Astrocyte of the spinal cord (primary cell): ENCODE measurements at regions not wholly inside any gene's neighbourhood (a gene's known extent, or its start where the extent isn't known, plus 50 kb on each side); places are given as distances from the start of the nearest gene placed in this dataset.
"Not testable (repeated sequence)": the region's sequence is repeated elsewhere in the genome, so short reads cannot be mapped to it uniquely, and the experiment has no call there.

Experiments used
- DNase-seq: peaks from one replicate; pipeline ENCODE4 v3.0.0; 2011; ENCODE audit warnings: low read depth, low spot score
- H3K4me3 ChIP-seq: 2 replicates; pipeline ENCODE4 v1.5.1; 2011; ENCODE audit warnings: low read depth, mild to moderate bottlenecking, low read length, moderate library complexity
- CTCF ChIP-seq: IDR thresholded peaks from 2 replicates; pipeline ENCODE4 v1.5.1; 2012; ENCODE audit warnings: low read depth, mild to moderate bottlenecking, low read length, inconsistent platforms
- in situ Hi-C: cut with HindIII; loops from 2 replicates; pipeline ENCODE4 v1.10.0; 2017; ENCODE audit warnings: low sequenced_read_pairs

- in situ Hi-C loops = no loop called here
- H3K4me3 ChIP-seq = no peak overlapping the region
Observed at GRCh38 chr12:94832780-94833681, 170.5 kb downstream of the NDUFA12 start.

GRCh38 chr12:94832105-94832504 is 171.4 kb downstream of the NDUFA12 start:
- in situ Hi-C loops = no loop called here
- H3K4me3 ChIP-seq = no peak overlapping the region
- TF ChIP-seq CTCF = no peak
- no peak for DNase-seq

More at GRCh38 chr12:94832780-94833681, 170.5 kb downstream of the NDUFA12 start:
- TF ChIP-seq CTCF = no peak
- DNase-seq = peak; percentile 73

- no peak for DNase-seq
- TF ChIP-seq CTCF = no peak
- H3K4me3 ChIP-seq = no peak overlapping the region
- in situ Hi-C loops = no loop called here
Observed at GRCh38 chr12:94831081-94831751, 172.3 kb downstream of the NDUFA12 start.

- no peak for TF ChIP-seq CTCF
- H3K4me3 ChIP-seq = no peak overlapping the region
- in situ Hi-C loops = no loop called here
- DNase-seq = no peak
Observed at GRCh38 chr12:94829552-94829951, 173.9 kb downstream of the NDUFA12 start.

- in situ Hi-C loops = no loop called here
Observed at GRCh38 chr12:94819011-94819410, 168.7 kb upstream of the TMCC3 start.

GRCh38 chr12:94817695-94818075 is 167.3 kb upstream of the TMCC3 start:
- no peak for TF ChIP-seq CTCF
- DNase-seq = no peak
- in situ Hi-C loops = no loop called here
- no peak overlapping the region for H3K4me3 ChIP-seq

More at GRCh38 chr12:94819011-94819410, 168.7 kb upstream of the TMCC3 start:
- no peak overlapping the region for H3K4me3 ChIP-seq
- no peak for TF ChIP-seq CTCF
- DNase-seq = no peak

- DNase-seq, in situ Hi-C loops: not testable (repeated sequence)
Observed at GRCh38 chr12:94817201-94817600, 166.8 kb upstream of the TMCC3 start.

GRCh38 chr12:94816746-94817145 is 166.4 kb upstream of the TMCC3 start:
- in situ Hi-C loops, DNase-seq, H3K4me3 ChIP-seq: not testable (repeated sequence)

More at GRCh38 chr12:94817201-94817600, 166.8 kb upstream of the TMCC3 start:
- not testable (repeated sequence) for H3K4me3 ChIP-seq
